Epithelial cell of proximal tubule (primary cell): ENCODE measurements at regions not wholly inside any gene's neighbourhood (a gene's known extent, or its start where the extent isn't known, plus 50 kb on each side); places are given as distances from the start of the nearest gene placed in this dataset.
A peak's percentile ranks its signal among the peaks of the same experiment; 100 is the strongest.

ENCODE experiments used
- DNase-seq: peaks from one replicate; pipeline ENCODE4 v3.0.0-alpha.2; 2011; ENCODE audit warnings: low read depth
- H3K4me3 ChIP-seq: 2 replicates; pipeline ENCODE4 v1.5.1; 2011; ENCODE audit warnings: low read depth, mild to moderate bottlenecking, low read length
- CTCF ChIP-seq: conservative IDR thresholded peaks from 2 replicates; pipeline ENCODE4 v1.5.1; 2012; ENCODE audit warnings: low read depth, mild to moderate bottlenecking, low read length

- H3K4me3 ChIP-seq: no peak overlapping the region
- DNase-seq: no peak
- no peak for TF ChIP-seq CTCF
Observed at GRCh38 chr2:118769707-118770400, 77.6 kb downstream of the EN1 start.

GRCh38 chr2:118766871-118767270 lies 80.6 kb downstream of the EN1 start:
- H3K4me3 ChIP-seq: no peak overlapping the region

GRCh38 chr2:118764855-118765254 lies 82.6 kb downstream of the EN1 start:
- no peak overlapping the region for H3K4me3 ChIP-seq
- no peak for DNase-seq
- no peak for TF ChIP-seq CTCF

More at GRCh38 chr2:118766871-118767270, 80.6 kb downstream of the EN1 start:
- no peak for TF ChIP-seq CTCF
- no peak for DNase-seq

- DNase-seq: no peak
- peak; percentile 58 for TF ChIP-seq CTCF
- H3K4me3 ChIP-seq: no peak overlapping the region
Observed at GRCh38 chr2:118763797-118764196, 83.7 kb downstream of the EN1 start.

GRCh38 chr2:118762290-118762689 lies 85.2 kb downstream of the EN1 start:
- no peak overlapping the region for H3K4me3 ChIP-seq
- no peak for TF ChIP-seq CTCF
- DNase-seq: no peak

GRCh38 chr2:118761771-118762170 lies 85.7 kb downstream of the EN1 start:
- no peak for TF ChIP-seq CTCF
- DNase-seq: no peak
- no peak overlapping the region for H3K4me3 ChIP-seq

GRCh38 chr2:118755901-118756300 lies 91.5 kb downstream of the EN1 start:
- DNase-seq: no peak
- H3K4me3 ChIP-seq: no peak overlapping the region
- no peak for TF ChIP-seq CTCF
